WTC11 (cell line): ENCODE measurements at regions not wholly inside any gene's neighbourhood (a gene's known extent, or its start where the extent isn't known, plus 50 kb on each side); places are given as distances from the start of the nearest gene placed in this dataset.

ENCODE experiments used
- ATAC-seq: fragments of 200-7000 bp; cut with Tn5 transposase; 2 replicates; pipeline ENCODE4 v1.10.0; 2021; ENCODE audit warnings: mild to moderate bottlenecking, moderate library complexity
- CTCF ChIA-PET: fragments of 300-600 bp; sonication (Branson Sonifier 250); formaldehyde crosslinking; loops from one replicate; lab custom pipeline; 2021; ENCODE audit warnings: antibody characterized with exemption; lab: Charles Lee
- POLR2A ChIA-PET: fragments of 350-600 bp; sonication (Branson Sonifier 250); formaldehyde crosslinking; loops from one replicate; lab custom pipeline; 2021; ENCODE audit warnings: antibody characterized with exemption; lab: Charles Lee
- DNase-seq: peaks from one replicate; pipeline ENCODE4 v3.0.0; 2021; ENCODE audit warnings: low spot score
- H3K27ac Mint-ChIP-seq: 2 replicates; pipeline ENCODE4 v1.8.0; 2021; ENCODE audit warnings: mixed read lengths
- H3K27me3 Mint-ChIP-seq: 2 replicates; pipeline ENCODE4 v1.8.0; 2021; ENCODE audit warnings: low read depth, mild to moderate bottlenecking, moderate library complexity, mixed read lengths
- H3K36me3 Mint-ChIP-seq: 2 replicates; pipeline ENCODE4 v1.8.0; 2021; ENCODE audit warnings: mixed read lengths
- H3K4me1 Mint-ChIP-seq: 2 replicates; pipeline ENCODE4 v1.8.0; 2022; ENCODE audit warnings: mixed read lengths
- H3K4me3 Mint-ChIP-seq: 2 replicates; pipeline ENCODE4 v1.8.0; 2021; ENCODE audit warnings: mild to moderate bottlenecking, moderate library complexity, mixed read lengths
- H3K9me3 Mint-ChIP-seq: 2 replicates; pipeline ENCODE4 v1.8.0; 2021; ENCODE audit warnings: mixed read lengths
- FOXK1 ChIP-seq: sonication (generic); formaldehyde crosslinking; IDR thresholded peaks from 2 replicates; pipeline ENCODE4 v1.8.0; 2022; ENCODE audit warnings: mild to moderate bottlenecking, moderate library complexity, missing genetic modification reagents
- FOXP1 ChIP-seq: sonication (generic); formaldehyde crosslinking; IDR thresholded peaks from 2 replicates; pipeline ENCODE4 v1.8.0; 2022; ENCODE audit warnings: missing genetic modification reagents, mild to moderate bottlenecking, moderate library complexity, borderline replicate concordance
- GTF2I ChIP-seq: fragments of 250-450 bp; sonication (Bioruptor Pico); conservative IDR thresholded peaks from 2 replicates; pipeline ENCODE4 v1.4.0; 2021; ENCODE audit warnings: mild to moderate bottlenecking
- MYBL2 ChIP-seq: sonication (generic); formaldehyde crosslinking; IDR thresholded peaks from 2 replicates; pipeline ENCODE4 v1.8.1; 2023; ENCODE audit warnings: mild to moderate bottlenecking, moderate library complexity, missing genetic modification reagents
- NFE2L1 ChIP-seq: sonication (generic); formaldehyde crosslinking; IDR thresholded peaks from 2 replicates; pipeline ENCODE4 v1.8.1; 2023; ENCODE audit warnings: missing genetic modification reagents
- SMAD3 ChIP-seq: sonication (generic); formaldehyde crosslinking; IDR thresholded peaks from 2 replicates; pipeline ENCODE4 v1.8.0; 2022; ENCODE audit warnings: missing genetic modification reagents, mild to moderate bottlenecking, borderline replicate concordance
- TEAD1 ChIP-seq: sonication (generic); formaldehyde crosslinking; IDR thresholded peaks from 2 replicates; pipeline ENCODE4 v1.8.0; 2022; ENCODE audit warnings: mild to moderate bottlenecking, missing genetic modification reagents
- TEAD4 ChIP-seq: sonication (generic); formaldehyde crosslinking; IDR thresholded peaks from 2 replicates; pipeline ENCODE4 v1.8.0; 2022; ENCODE audit warnings: mild to moderate bottlenecking, missing genetic modification reagents
- TP53 ChIP-seq: sonication (generic); formaldehyde crosslinking; IDR thresholded peaks from 2 replicates; pipeline ENCODE4 v1.8.1; 2023; ENCODE audit warnings: mild to moderate bottlenecking, missing genetic modification reagents
- ZNF138 ChIP-seq: sonication (generic); formaldehyde crosslinking; conservative IDR thresholded peaks from 2 replicates; pipeline ENCODE4 v1.8.1; 2022; ENCODE audit warnings: mild to moderate bottlenecking, moderate library complexity, missing genetic modification reagents
- ZNF317 ChIP-seq: sonication (generic); formaldehyde crosslinking; IDR thresholded peaks from 2 replicates; pipeline ENCODE4 v1.8.1; 2023; ENCODE audit warnings: low read depth, mild to moderate bottlenecking, moderate library complexity, missing genetic modification reagents, borderline replicate concordance
- ZNF416 ChIP-seq: fragments of 250-450 bp; sonication (Bioruptor Pico); IDR thresholded peaks from 2 replicates; pipeline ENCODE4 v1.9.0; 2021; ENCODE audit warnings: mild to moderate bottlenecking, inconsistent platforms
- TF ChIP-seq, protein P1 (sequence below): sonication (generic); formaldehyde crosslinking; IDR thresholded peaks from 2 replicates; pipeline ENCODE4 v1.8.0; 2023; ENCODE audit warnings: missing genetic modification reagents
- TF ChIP-seq, protein P2 (sequence below): sonication (generic); formaldehyde crosslinking; IDR thresholded peaks from 2 replicates; pipeline ENCODE4 v1.8.1; 2023; ENCODE audit warnings: mild to moderate bottlenecking, moderate library complexity, missing genetic modification reagents
- TF ChIP-seq, protein P3 (sequence below): sonication (generic); formaldehyde crosslinking; IDR thresholded peaks from 2 replicates; pipeline ENCODE4 v1.8.0; 2022; ENCODE audit warnings: mild to moderate bottlenecking, missing genetic modification reagents
- TF ChIP-seq, protein P4 (sequence below): sonication (generic); formaldehyde crosslinking; IDR thresholded peaks from 2 replicates; pipeline ENCODE4 v1.8.1; 2023; ENCODE audit warnings: mild to moderate bottlenecking, missing genetic modification reagents, borderline replicate concordance
- TF ChIP-seq, protein P5 (sequence below): sonication (generic); formaldehyde crosslinking; IDR thresholded peaks from 2 replicates; pipeline ENCODE4 v1.8.0; 2022; ENCODE audit warnings: missing genetic modification reagents
- TF ChIP-seq, protein P6 (sequence below): fragments of 200-600 bp; IDR thresholded peaks from 2 replicates; pipeline ENCODE4 v1.8.0; 2022; ENCODE audit warnings: antibody characterized with exemption
- TF ChIP-seq, protein P7 (sequence below): fragments of 250-450 bp; sonication (Bioruptor Pico); IDR thresholded peaks from 2 replicates; pipeline ENCODE4 v1.9.0; 2021; ENCODE audit warnings: mild to moderate bottlenecking
- TF ChIP-seq, protein P8 (sequence below): sonication (generic); formaldehyde crosslinking; IDR thresholded peaks from 2 replicates; pipeline ENCODE4 v1.8.1; 2023; ENCODE audit warnings: mild to moderate bottlenecking, missing genetic modification reagents
- TF ChIP-seq, protein P9 (sequence below): fragments of 250-450 bp; sonication (Bioruptor Pico); IDR thresholded peaks from 2 replicates; pipeline ENCODE4 v1.9.0; 2021; ENCODE audit warnings: moderate library complexity, mild to moderate bottlenecking, inconsistent platforms, borderline replicate concordance

DNA sequence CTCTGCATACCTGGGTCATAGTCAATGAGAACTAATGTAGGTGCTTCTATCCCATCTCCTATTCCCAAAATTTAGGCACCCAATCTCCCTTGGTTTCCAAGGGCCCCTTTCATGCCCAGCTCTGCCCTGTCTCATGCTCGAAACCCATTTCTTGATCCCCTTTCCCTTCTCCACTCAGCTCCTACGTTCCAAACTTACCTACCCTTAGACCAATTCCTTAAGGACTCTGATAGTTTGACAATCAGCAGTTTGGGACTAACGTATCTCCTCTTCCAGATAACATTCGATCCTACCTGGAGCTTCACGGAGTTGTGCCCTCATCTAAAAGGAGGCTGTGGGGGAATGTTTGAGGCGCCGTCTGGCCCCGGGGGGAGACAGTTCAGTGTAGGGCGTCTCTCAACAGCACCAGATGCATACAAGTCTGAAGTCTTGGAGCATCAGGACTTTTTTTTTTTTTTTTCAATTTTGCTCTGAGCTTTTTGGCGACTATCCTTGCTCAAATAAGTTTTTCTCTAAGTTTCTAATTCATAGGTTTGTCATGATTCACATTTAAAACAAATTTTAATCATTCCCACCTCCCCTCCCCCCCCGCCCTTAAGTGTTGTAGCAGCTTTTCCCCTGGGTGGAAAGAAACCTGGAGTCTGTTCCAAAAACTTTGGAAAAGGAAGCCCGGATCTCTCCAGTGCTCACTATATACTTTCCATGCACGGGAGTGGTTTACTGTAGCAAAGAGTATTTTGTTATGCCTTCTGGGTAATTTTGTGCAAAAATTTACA lies 141.2 kb upstream of the LGALSL start (continued):
- TF ChIP-seq, protein P1, sequence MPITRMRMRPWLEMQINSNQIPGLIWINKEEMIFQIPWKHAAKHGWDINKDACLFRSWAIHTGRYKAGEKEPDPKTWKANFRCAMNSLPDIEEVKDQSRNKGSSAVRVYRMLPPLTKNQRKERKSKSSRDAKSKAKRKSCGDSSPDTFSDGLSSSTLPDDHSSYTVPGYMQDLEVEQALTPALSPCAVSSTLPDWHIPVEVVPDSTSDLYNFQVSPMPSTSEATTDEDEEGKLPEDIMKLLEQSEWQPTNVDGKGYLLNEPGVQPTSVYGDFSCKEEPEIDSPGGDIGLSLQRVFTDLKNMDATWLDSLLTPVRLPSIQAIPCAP: no peak
- TF ChIP-seq, protein P2, sequence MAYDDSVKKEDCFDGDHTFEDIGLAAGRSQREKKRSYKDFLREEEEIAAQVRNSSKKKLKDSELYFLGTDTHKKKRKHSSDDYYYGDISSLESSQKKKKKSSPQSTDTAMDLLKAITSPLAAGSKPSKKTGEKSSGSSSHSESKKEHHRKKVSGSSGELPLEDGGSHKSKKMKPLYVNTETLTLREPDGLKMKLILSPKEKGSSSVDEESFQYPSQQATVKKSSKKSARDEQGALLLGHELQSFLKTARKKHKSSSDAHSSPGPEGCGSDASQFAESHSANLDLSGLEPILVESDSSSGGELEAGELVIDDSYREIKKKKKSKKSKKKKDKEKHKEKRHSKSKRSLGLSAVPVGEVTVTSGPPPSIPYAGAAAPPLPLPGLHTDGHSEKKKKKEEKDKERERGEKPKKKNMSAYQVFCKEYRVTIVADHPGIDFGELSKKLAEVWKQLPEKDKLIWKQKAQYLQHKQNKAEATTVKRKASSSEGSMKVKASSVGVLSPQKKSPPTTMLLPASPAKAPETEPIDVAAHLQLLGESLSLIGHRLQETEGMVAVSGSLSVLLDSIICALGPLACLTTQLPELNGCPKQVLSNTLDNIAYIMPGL (CRISPR knock-in tag): no peak
- no peak for TF ChIP-seq ZNF416 (CRISPR knock-in tag)
- TF ChIP-seq, all 79 proteins: peak for 0

DNA sequence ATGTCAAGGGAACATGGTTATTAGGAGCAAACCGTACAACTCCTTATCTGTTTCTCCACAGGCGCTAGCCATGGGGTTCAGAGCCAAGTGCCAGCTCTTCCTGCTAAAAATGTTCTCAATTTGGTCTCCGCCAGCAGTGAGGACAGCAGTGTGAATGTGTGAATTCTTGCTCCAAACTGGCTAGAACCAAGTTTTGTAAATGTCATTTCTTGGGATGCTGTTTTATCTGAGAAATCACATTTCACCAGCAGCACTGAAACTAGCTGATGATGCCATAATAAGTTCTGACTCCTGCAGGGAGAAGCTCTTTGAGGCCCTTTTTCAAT lies 140.6 kb upstream of the LGALSL start:
- Mint-ChIP-seq H3K36me3 (no peaks in the 10 kb centered on the region), H3K27me3 (peaks cover 10% of the 10 kb centered on the region), H3K4me1 (peaks cover 31% of the 10 kb centered on the region), H3K9me3 (no peaks in the 10 kb centered on the region), H3K27ac (no peak overlapping the region), H3K4me3 (no peak overlapping the region)
- POLR2A ChIA-PET: no interaction called here
- CTCF ChIA-PET: interaction anchor here (0.6 to 3.1 kb wide), 6 partner anchors 14 to 169 kb away, joined by 3 to 27 read pairs (median 5); no protein-coding TSS in a partner anchor
- ATAC-seq: no peak
- DNase-seq: no peak
- TF ChIP-seq, protein P3, sequence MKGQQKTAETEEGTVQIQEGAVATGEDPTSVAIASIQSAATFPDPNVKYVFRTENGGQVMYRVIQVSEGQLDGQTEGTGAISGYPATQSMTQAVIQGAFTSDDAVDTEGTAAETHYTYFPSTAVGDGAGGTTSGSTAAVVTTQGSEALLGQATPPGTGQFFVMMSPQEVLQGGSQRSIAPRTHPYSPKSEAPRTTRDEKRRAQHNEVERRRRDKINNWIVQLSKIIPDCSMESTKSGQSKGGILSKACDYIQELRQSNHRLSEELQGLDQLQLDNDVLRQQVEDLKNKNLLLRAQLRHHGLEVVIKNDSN: no peak
- TF ChIP-seq FOXP1 (CRISPR knock-in tag) (no peak), TEAD1 (CRISPR knock-in tag) (no peak), ZNF317 (no peak), MYBL2 (no peak), FOXK1 (no peak), TEAD4 (no peak), GTF2I (CRISPR knock-in tag) (no peak), NFE2L1 (CRISPR knock-in tag) (no peak), TP53 (CRISPR knock-in tag) (no peak), SMAD3 (CRISPR knock-in tag) (no peak), ZNF138 (CRISPR knock-in tag) (no peak)
- TF ChIP-seq, protein P4, sequence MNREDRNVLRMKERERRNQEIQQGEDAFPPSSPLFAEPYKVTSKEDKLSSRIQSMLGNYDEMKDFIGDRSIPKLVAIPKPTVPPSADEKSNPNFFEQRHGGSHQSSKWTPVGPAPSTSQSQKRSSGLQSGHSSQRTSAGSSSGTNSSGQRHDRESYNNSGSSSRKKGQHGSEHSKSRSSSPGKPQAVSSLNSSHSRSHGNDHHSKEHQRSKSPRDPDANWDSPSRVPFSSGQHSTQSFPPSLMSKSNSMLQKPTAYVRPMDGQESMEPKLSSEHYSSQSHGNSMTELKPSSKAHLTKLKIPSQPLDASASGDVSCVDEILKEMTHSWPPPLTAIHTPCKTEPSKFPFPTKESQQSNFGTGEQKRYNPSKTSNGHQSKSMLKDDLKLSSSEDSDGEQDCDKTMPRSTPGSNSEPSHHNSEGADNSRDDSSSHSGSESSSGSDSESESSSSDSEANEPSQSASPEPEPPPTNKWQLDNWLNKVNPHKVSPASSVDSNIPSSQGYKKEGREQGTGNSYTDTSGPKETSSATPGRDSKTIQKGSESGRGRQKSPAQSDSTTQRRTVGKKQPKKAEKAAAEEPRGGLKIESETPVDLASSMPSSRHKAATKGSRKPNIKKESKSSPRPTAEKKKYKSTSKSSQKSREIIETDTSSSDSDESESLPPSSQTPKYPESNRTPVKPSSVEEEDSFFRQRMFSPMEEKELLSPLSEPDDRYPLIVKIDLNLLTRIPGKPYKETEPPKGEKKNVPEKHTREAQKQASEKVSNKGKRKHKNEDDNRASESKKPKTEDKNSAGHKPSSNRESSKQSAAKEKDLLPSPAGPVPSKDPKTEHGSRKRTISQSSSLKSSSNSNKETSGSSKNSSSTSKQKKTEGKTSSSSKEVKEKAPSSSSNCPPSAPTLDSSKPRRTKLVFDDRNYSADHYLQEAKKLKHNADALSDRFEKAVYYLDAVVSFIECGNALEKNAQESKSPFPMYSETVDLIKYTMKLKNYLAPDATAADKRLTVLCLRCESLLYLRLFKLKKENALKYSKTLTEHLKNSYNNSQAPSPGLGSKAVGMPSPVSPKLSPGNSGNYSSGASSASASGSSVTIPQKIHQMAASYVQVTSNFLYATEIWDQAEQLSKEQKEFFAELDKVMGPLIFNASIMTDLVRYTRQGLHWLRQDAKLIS: no peak
- TF ChIP-seq, protein P5, sequence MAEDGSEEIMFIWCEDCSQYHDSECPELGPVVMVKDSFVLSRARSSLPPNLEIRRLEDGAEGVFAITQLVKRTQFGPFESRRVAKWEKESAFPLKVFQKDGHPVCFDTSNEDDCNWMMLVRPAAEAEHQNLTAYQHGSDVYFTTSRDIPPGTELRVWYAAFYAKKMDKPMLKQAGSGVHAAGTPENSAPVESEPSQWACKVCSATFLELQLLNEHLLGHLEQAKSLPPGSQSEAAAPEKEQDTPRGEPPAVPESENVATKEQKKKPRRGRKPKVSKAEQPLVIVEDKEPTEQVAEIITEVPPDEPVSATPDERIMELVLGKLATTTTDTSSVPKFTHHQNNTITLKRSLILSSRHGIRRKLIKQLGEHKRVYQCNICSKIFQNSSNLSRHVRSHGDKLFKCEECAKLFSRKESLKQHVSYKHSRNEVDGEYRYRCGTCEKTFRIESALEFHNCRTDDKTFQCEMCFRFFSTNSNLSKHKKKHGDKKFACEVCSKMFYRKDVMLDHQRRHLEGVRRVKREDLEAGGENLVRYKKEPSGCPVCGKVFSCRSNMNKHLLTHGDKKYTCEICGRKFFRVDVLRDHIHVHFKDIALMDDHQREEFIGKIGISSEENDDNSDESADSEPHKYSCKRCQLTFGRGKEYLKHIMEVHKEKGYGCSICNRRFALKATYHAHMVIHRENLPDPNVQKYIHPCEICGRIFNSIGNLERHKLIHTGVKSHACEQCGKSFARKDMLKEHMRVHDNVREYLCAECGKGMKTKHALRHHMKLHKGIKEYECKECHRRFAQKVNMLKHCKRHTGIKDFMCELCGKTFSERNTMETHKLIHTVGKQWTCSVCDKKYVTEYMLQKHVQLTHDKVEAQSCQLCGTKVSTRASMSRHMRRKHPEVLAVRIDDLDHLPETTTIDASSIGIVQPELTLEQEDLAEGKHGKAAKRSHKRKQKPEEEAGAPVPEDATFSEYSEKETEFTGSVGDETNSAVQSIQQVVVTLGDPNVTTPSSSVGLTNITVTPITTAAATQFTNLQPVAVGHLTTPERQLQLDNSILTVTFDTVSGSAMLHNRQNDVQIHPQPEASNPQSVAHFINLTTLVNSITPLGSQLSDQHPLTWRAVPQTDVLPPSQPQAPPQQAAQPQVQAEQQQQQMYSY (CRISPR knock-in tag): no peak
- TF ChIP-seq, protein P6, sequence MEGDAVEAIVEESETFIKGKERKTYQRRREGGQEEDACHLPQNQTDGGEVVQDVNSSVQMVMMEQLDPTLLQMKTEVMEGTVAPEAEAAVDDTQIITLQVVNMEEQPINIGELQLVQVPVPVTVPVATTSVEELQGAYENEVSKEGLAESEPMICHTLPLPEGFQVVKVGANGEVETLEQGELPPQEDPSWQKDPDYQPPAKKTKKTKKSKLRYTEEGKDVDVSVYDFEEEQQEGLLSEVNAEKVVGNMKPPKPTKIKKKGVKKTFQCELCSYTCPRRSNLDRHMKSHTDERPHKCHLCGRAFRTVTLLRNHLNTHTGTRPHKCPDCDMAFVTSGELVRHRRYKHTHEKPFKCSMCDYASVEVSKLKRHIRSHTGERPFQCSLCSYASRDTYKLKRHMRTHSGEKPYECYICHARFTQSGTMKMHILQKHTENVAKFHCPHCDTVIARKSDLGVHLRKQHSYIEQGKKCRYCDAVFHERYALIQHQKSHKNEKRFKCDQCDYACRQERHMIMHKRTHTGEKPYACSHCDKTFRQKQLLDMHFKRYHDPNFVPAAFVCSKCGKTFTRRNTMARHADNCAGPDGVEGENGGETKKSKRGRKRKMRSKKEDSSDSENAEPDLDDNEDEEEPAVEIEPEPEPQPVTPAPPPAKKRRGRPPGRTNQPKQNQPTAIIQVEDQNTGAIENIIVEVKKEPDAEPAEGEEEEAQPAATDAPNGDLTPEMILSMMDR: no peak
- TF ChIP-seq, protein P7, sequence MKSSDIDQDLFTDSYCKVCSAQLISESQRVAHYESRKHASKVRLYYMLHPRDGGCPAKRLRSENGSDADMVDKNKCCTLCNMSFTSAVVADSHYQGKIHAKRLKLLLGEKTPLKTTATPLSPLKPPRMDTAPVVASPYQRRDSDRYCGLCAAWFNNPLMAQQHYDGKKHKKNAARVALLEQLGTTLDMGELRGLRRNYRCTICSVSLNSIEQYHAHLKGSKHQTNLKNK (CRISPR knock-in tag): no peak
- TF ChIP-seq, protein P8, sequence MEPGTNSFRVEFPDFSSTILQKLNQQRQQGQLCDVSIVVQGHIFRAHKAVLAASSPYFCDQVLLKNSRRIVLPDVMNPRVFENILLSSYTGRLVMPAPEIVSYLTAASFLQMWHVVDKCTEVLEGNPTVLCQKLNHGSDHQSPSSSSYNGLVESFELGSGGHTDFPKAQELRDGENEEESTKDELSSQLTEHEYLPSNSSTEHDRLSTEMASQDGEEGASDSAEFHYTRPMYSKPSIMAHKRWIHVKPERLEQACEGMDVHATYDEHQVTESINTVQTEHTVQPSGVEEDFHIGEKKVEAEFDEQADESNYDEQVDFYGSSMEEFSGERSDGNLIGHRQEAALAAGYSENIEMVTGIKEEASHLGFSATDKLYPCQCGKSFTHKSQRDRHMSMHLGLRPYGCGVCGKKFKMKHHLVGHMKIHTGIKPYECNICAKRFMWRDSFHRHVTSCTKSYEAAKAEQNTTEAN (CRISPR knock-in tag): no peak
- TF ChIP-seq, protein P9, sequence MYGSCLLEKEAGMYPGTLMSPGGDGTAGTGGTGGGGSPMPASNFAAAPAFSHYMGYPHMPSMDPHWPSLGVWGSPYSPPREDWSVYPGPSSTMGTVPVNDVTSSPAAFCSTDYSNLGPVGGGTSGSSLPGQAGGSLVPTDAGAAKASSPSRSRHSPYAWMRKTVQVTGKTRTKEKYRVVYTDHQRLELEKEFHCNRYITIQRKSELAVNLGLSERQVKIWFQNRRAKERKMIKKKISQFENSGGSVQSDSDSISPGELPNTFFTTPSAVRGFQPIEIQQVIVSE (CRISPR knock-in tag): no peak
